Chondrocyte (in vitro differentiated cells): ENCODE measurements at regions not wholly inside any gene's neighbourhood (a gene's known extent, or its start where the extent isn't known, plus 50 kb on each side); places are given as distances from the start of the nearest gene placed in this dataset.

ENCODE experiments used
- DNase-seq: peaks from one replicate; pipeline ENCODE4 v3.0.0; 2021; ENCODE audit warnings: mixed read lengths, low spot score
- H3K27ac Mint-ChIP-seq: one replicate; pipeline ENCODE4 v1.8.0; 2021; ENCODE audit warnings: mild to moderate bottlenecking, moderate library complexity, mixed read lengths; ENCODE audit not compliant: unreplicated experiment
- H3K27me3 Mint-ChIP-seq: 2 replicates; pipeline ENCODE4 v1.8.0; 2021; ENCODE audit warnings: low read depth, mixed read lengths
- H3K36me3 Mint-ChIP-seq: 2 replicates; pipeline ENCODE4 v1.8.0; 2021; ENCODE audit warnings: low read depth, mixed read lengths
- H3K4me1 Mint-ChIP-seq: 2 replicates; pipeline ENCODE4 v1.8.0; 2021; ENCODE audit warnings: low read depth, mild to moderate bottlenecking, mixed read lengths
- H3K4me3 Mint-ChIP-seq: one replicate; pipeline ENCODE4 v1.8.0; 2021; ENCODE audit warnings: mild to moderate bottlenecking, moderate library complexity, mixed read lengths; ENCODE audit not compliant: unreplicated experiment
- H3K9me3 Mint-ChIP-seq: 2 replicates; pipeline ENCODE4 v1.8.0; 2021; ENCODE audit warnings: low read depth, mixed read lengths
- CTCF ChIP-seq: fragments of 200-600 bp; sonication (generic); IDR thresholded peaks from 2 replicates; pipeline ENCODE4 v1.5.0; 2021; ENCODE audit warnings: antibody characterized with exemption, mild to moderate bottlenecking, moderate library complexity

DNA sequence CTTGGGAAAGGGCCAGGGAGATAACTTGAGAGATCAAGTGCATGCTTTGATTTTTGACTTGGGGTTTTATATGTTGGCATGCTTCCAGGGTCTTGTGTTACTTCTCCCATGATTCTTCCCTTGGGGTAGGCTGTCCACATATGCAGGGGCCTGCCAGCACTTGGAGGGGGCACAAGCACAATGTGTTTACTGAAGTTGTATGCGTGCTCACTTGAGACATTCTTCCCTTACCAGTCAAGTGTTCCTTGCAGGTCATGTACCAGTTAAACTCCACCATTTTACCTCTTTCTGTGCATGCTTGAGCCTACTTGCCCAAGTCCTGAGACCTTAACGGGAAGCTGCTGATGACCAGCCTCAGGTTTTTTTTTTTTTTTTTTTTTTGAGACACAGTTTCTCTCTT is 1880.5 kb downstream of the ARAP2 start:
- no peak overlapping the region for H3K27ac Mint-ChIP-seq
- peaks cover 8% of the 10 kb centered on the region for H3K9me3 Mint-ChIP-seq
- no peak for TF ChIP-seq CTCF
- DNase-seq = no peak
- no peak overlapping the region for H3K4me3 Mint-ChIP-seq
- H3K27me3 Mint-ChIP-seq = no peaks in the 10 kb centered on the region
- no peaks in the 10 kb centered on the region for H3K36me3 Mint-ChIP-seq
- H3K4me1 Mint-ChIP-seq = no peaks in the 10 kb centered on the region

- H3K27ac Mint-ChIP-seq = no peak overlapping the region
- H3K4me1 Mint-ChIP-seq = no peaks in the 10 kb centered on the region
- DNase-seq = no peak
- no peaks in the 10 kb centered on the region for H3K36me3 Mint-ChIP-seq
- H3K9me3 Mint-ChIP-seq = peaks cover 8% of the 10 kb centered on the region
- H3K27me3 Mint-ChIP-seq = no peaks in the 10 kb centered on the region
- no peak for TF ChIP-seq CTCF
- no peak overlapping the region for H3K4me3 Mint-ChIP-seq
Observed at GRCh38 chr4:34365946-34366345, 1878.4 kb downstream of the ARAP2 start.

DNA sequence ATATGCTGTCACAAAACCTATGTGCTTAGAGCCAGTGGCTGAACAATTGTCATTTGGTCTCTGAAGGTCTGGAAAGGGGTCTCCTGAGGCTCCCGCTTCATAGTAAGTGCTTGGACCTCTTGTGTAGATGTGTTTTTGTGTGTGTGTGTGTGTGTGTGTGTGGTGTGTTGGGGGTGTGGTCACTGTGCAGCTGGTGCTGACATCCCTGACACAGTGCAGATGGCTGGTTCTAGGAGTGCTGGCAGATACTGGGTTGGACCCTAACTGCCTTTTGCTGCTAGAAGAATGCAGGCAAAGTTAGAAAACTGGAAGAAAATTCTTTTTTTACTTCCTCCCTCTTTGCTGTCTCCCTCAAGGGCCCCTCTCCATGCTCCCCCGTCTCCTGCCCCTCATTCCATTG is 1872.6 kb downstream of the ARAP2 start:
- no peaks in the 10 kb centered on the region for H3K4me1 Mint-ChIP-seq
- no peaks in the 10 kb centered on the region for H3K9me3 Mint-ChIP-seq
- H3K36me3 Mint-ChIP-seq = no peaks in the 10 kb centered on the region
- DNase-seq = no peak
- no peaks in the 10 kb centered on the region for H3K27me3 Mint-ChIP-seq
- no peak overlapping the region for H3K4me3 Mint-ChIP-seq
- TF ChIP-seq CTCF = no peak
- no peak overlapping the region for H3K27ac Mint-ChIP-seq

DNA sequence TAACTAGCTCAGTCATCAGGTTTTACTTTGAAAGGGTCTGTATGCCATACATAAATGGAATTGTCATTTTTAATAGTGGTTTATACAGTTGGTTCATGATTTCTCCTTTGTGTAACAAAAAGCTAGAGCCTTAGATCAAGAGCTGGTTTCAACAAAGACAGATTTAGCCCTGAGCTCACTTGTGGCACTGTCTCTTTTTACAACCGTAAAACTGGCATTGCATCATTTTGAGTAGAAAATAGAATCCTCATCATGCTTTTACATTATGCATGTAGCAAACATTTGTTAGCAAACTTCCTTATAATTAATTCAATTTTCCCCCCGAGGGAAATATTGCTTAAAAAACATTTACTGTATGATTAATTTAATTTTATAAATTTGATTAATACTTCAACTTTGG is 1871.5 kb downstream of the ARAP2 start:
- Mint-ChIP-seq H3K27ac (no peak overlapping the region), H3K4me3 (no peak overlapping the region), H3K4me1 (no peaks in the 10 kb centered on the region), H3K36me3 (no peaks in the 10 kb centered on the region), H3K27me3 (no peaks in the 10 kb centered on the region), H3K9me3 (no peaks in the 10 kb centered on the region)
- TF ChIP-seq CTCF = no peak
- DNase-seq = no peak

DNA sequence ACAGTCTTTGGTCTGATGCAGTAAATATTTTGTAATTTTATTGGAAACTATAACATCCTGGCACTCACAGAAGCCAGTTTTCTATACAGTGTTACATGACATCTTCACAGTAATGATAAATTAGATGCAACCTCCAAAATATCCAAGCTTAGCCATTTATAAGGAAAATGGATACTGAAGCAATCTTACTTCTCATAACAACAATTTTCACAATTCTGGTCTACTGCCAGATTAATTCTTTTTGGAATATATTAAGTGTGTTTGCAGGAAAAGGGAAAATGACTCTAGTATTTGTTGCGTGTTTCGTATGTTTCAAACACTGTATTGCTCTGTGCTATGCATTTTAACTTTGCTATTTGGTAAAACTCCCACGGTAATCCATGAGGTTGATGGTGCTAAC is 1870.9 kb downstream of the ARAP2 start:
- H3K36me3 Mint-ChIP-seq = no peaks in the 10 kb centered on the region
- H3K9me3 Mint-ChIP-seq = no peaks in the 10 kb centered on the region
- H3K27me3 Mint-ChIP-seq = no peaks in the 10 kb centered on the region
- TF ChIP-seq CTCF = no peak
- no peak overlapping the region for H3K27ac Mint-ChIP-seq
- no peaks in the 10 kb centered on the region for H3K4me1 Mint-ChIP-seq
- no peak overlapping the region for H3K4me3 Mint-ChIP-seq
- DNase-seq = no peak
